Thyroid gland (tissue), 4 donors: ENCODE measurements at regions not wholly inside any gene's neighbourhood (a gene's known extent, or its start where the extent isn't known, plus 50 kb on each side); places are given as distances from the start of the nearest gene placed in this dataset.

Experiments
- DNase-seq, 2 donors: peaks; one replicate each; pipeline ENCODE4 v3.0.0-alpha.2; 2019
- H3K27ac ChIP-seq, 3 donors: fragments of 200-600 bp; sonication (generic); 1 replicate in 2 of 3; 2 replicates in 1 of 3; pipeline ENCODE4 v1.5.1; 2016 to 2019; ENCODE audit warnings: mild to moderate bottlenecking in 1 of 3, moderate library complexity in 1 of 3
- H3K27me3 ChIP-seq: fragments of 200-600 bp; sonication (generic); one replicate; pipeline ENCODE4 v1.5.1; 2019
- H3K36me3 ChIP-seq, 2 donors: fragments of 200-600 bp; sonication (generic); one replicate each; pipeline ENCODE4 v1.5.1; 2016 to 2019
- H3K4me1 ChIP-seq, 2 donors: fragments of 200-600 bp; sonication (generic); one replicate each; pipeline ENCODE4 v1.5.1; 2017 to 2019
- H3K4me3 ChIP-seq, 3 donors: fragments of 200-600 bp; sonication (generic); replicated peaks in 1 of 3; 1 replicate in 2 of 3; 2 replicates in 1 of 3; pipeline ENCODE4 v1.5.1; 2016; ENCODE audit warnings: mild to moderate bottlenecking in 1 of 3
- H3K9me3 ChIP-seq: fragments of 200-600 bp; sonication (generic); one replicate; pipeline ENCODE4 v1.5.1; 2017
- POLR2A ChIP-seq, 2 donors: fragments of 450-650 bp; IDR thresholded peaks; one replicate each; pipeline ENCODE4 v1.6.1; 2017; ENCODE audit warnings: antibody characterized with exemption in 2 of 2, mild to moderate bottlenecking in 2 of 2, moderate library complexity in 1 of 2
- WGBS, 2 donors: methylation state at CpG; one replicate each; pipeline ENCODE4 v1.1.5; 2017; 5-methylcytosine and 5-hydroxymethylcytosine counted together
- intact Hi-C: fragments of 100-400 bp; cut with DNase I; formaldehyde crosslinking; loops from one replicate; pipeline ENCODE4 v1.15.1; 2023
- TF ChIP-seq, protein P1 (sequence below), 6 experiments: fragments of 200-600 bp in 3 of 6; fragments of 450-650 bp in 3 of 6; sonication (generic) in 3 of 6; IDR thresholded peaks; one replicate each; pipeline ENCODE4 v1.5.1; 2016 to 2019; ENCODE audit warnings: antibody characterized with exemption in 6 of 6, mild to moderate bottlenecking in 2 of 6, inconsistent platforms in 1 of 6, moderate library complexity in 1 of 6

DNA sequence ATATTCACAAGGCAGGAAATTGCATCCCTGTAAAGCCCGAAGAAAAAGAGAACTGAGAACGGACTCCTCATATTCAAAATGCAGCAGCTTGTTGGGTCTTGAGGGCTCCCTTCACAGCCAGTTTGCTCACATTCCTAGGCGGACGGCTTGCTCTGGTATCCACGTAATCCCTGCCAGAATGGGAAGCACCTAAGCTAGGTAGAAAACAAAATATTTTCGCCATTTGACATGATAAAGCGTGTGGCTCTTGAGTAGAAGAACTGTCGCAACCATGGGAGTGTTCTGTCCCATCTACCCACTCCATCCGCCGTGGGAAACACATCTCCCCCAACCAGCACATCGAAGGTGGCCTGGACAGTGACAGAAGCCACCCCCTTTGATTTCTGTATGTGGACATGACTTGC, 183.1 kb downstream of the GAS1 start:
- H3K36me3 ChIP-seq: no peaks in the 10 kb centered on the region
- no peaks in the 10 kb centered on the region for H3K4me1 ChIP-seq
- TF ChIP-seq, protein P1, sequence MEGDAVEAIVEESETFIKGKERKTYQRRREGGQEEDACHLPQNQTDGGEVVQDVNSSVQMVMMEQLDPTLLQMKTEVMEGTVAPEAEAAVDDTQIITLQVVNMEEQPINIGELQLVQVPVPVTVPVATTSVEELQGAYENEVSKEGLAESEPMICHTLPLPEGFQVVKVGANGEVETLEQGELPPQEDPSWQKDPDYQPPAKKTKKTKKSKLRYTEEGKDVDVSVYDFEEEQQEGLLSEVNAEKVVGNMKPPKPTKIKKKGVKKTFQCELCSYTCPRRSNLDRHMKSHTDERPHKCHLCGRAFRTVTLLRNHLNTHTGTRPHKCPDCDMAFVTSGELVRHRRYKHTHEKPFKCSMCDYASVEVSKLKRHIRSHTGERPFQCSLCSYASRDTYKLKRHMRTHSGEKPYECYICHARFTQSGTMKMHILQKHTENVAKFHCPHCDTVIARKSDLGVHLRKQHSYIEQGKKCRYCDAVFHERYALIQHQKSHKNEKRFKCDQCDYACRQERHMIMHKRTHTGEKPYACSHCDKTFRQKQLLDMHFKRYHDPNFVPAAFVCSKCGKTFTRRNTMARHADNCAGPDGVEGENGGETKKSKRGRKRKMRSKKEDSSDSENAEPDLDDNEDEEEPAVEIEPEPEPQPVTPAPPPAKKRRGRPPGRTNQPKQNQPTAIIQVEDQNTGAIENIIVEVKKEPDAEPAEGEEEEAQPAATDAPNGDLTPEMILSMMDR (IDR thresholded peaks at IDR 0.05): no peak
- no peak for TF ChIP-seq POLR2A (IDR thresholded peaks at IDR 0.05)
- H3K27me3 ChIP-seq: no peaks in the 10 kb centered on the region
- WGBS, 2 donors: 87 to 88% methylated on average over 11 of the region's 11 CpGs
- H3K4me3 ChIP-seq: no peak overlapping the region
- DNase-seq: no peak
- H3K9me3 ChIP-seq: no peaks in the 10 kb centered on the region
- H3K27ac ChIP-seq: no peak overlapping the region
- intact Hi-C loops: no loop called here

DNA sequence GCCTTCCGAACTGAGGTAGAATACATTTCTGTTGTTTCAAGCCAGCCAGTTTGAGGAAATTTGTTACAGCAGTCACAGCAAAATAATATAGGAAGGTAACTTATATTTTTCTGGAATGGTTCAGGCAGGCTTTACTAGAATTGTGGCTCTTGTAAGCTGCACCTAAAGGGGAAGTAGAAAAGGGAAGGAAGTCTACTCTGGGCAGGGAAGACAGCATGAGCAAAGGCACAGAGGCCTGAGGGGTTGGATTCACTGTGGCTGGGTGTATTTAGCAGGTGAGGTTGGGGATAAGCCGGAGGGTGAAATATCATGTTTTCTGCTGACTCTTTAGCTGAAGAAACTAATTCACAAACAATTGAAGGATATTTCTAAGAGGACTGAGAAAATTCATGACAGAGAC, 183.5 kb downstream of the GAS1 start:
- intact Hi-C loops: no loop called here
- DNase-seq: no peak
- no peaks in the 10 kb centered on the region for H3K9me3 ChIP-seq
- H3K4me3 ChIP-seq: no peak overlapping the region
- no peaks in the 10 kb centered on the region for H3K36me3 ChIP-seq
- 93 to 94% methylated on average over 2 of the region's 2 CpGs for WGBS, 2 donors
- no peaks in the 10 kb centered on the region for H3K4me1 ChIP-seq
- TF ChIP-seq POLR2A (IDR thresholded peaks at IDR 0.05): no peak
- TF ChIP-seq, protein P1 (IDR thresholded peaks at IDR 0.05): no peak
- H3K27me3 ChIP-seq: no peaks in the 10 kb centered on the region
- no peak overlapping the region for H3K27ac ChIP-seq

DNA sequence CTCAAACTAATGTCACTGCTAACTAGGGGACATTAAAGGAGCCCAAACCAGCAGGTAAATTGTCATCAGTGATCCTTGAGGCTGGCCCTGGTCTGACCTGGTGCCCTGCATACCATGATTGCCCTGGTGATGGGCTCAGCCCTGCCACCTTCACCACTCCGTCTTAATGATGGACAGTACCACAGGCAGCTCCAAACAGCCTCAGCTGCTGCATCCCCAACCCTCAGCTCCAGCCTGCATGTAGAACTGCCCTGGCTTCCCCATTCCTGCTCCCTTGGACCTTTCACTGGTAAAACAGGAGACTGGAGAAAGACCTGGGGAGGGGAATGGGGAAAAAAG, 190.0 kb downstream of the GAS1 start:
- no peaks in the 10 kb centered on the region for H3K4me1 ChIP-seq
- intact Hi-C loops: no loop called here
- no peaks in the 10 kb centered on the region for H3K27me3 ChIP-seq
- H3K4me3 ChIP-seq: no peak overlapping the region
- H3K36me3 ChIP-seq: no peaks in the 10 kb centered on the region
- no peaks in the 10 kb centered on the region for H3K9me3 ChIP-seq
- TF ChIP-seq, protein P1 (IDR thresholded peaks at IDR 0.05): no peak
- no peak for TF ChIP-seq POLR2A (IDR thresholded peaks at IDR 0.05)
- H3K27ac ChIP-seq: no peak overlapping the region
- WGBS, 2 donors: 82 to 89% methylated on average over 1 of the region's 1 CpG
- no peak for DNase-seq

DNA sequence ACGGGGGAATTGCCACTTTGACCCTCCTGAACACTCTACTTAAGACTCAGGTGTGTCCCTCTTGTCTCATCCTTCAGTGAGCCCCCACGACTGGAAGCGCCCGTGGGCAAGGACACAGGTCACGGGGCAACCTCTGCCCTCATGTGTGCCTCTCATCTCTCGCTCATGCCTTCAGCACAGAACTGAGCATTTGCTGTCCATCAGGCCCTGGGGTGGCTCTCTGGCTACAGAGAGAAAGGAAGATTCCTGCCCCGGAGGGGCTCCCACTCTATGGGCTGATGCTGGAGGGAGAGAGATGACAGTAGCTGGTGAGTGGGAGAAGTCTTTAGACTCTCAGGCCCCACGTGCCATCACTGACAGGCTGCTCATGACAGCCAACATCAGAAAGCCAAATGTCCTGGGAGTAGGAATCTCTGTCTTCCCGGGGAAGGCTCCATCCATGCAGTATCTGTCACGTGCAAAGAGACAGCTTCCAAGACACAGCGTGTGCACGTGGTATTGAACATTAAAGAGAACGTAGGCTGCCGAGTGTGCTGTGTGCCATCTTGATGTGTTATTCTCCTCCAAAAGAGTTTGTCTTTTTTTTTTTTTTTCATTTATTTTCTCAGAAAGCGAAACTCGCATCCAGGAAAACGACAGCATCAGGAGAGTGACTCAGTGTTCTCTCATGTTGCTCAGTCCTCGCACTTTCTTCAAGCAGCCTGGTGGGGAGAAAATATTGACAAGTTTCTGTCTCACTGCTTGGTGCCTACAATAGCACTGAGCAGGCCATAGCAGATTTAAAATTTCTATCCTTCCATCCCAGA, 190.5 kb downstream of the GAS1 start:
- H3K27me3 ChIP-seq: no peaks in the 10 kb centered on the region
- no peak overlapping the region for H3K4me3 ChIP-seq
- intact Hi-C loops: no loop called here
- no peaks in the 10 kb centered on the region for H3K9me3 ChIP-seq
- H3K4me1 ChIP-seq: no peaks in the 10 kb centered on the region
- WGBS, 2 donors: 73 to 79% methylated on average over 18 of the region's 18 CpGs
- TF ChIP-seq, protein P1 (IDR thresholded peaks at IDR 0.05): no peak
- no peak for TF ChIP-seq POLR2A (IDR thresholded peaks at IDR 0.05)
- no peak for DNase-seq
- H3K36me3 ChIP-seq: no peaks in the 10 kb centered on the region
- H3K27ac ChIP-seq: no peak overlapping the region

DNA sequence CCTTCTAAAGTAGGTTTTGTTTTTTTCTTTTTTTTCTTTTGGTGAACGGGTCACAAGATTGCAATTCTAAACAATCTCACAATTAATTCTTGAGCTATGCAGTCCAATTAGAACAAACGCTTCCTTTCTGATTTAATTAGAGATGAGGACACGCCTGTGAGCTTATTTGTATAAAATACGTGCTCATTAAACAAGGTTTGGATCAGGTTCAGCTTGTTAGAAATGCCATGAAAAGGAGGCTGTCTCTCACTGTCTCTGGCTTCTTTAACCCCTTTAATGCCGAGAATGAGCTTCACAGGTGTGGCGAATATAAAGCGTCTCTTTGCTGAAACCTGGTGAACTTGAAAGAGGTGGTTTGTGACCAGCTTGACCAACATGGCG, 191.8 kb downstream of the GAS1 start:
- 78 to 83% methylated on average over 8 of the region's 8 CpGs for WGBS, 2 donors
- Histone ChIP-seq H3K9me3 (no peaks in the 10 kb centered on the region), H3K4me3 (no peak overlapping the region), H3K27ac (no peak overlapping the region), H3K36me3 (no peaks in the 10 kb centered on the region), H3K4me1 (no peaks in the 10 kb centered on the region), H3K27me3 (no peaks in the 10 kb centered on the region)
- intact Hi-C loops: no loop called here
- DNase-seq: no peak
- TF ChIP-seq, protein P1 (IDR thresholded peaks at IDR 0.05): no peak
- no peak for TF ChIP-seq POLR2A (IDR thresholded peaks at IDR 0.05)
